ES-I3 (cell line): ENCODE measurements at regions not wholly inside any gene's neighbourhood (a gene's known extent, or its start where the extent isn't known, plus 50 kb on each side); places are given as distances from the start of the nearest gene placed in this dataset.
"Not testable (repeated sequence)": the region's sequence is repeated elsewhere in the genome, so short reads cannot be mapped to it uniquely, and the experiment has no call there.

ENCODE experiments used
- H3K36me3 ChIP-seq: 2 replicates; pipeline ENCODE4 v1.6.1; 2013; ENCODE audit warnings: mild to moderate bottlenecking, low read length, control low read depth, moderate library complexity; ENCODE audit not compliant: insufficient read depth
- H3K4me1 ChIP-seq: 2 replicates; pipeline ENCODE4 v1.6.1; 2013; ENCODE audit warnings: mild to moderate bottlenecking, control low read depth, low read length; ENCODE audit not compliant: insufficient read depth
- H3K9ac ChIP-seq: 2 replicates; pipeline ENCODE4 v1.6.1; 2013; ENCODE audit warnings: low read depth, mild to moderate bottlenecking, low read length, moderate library complexity
- H3K9me3 ChIP-seq: 2 replicates; pipeline ENCODE4 v1.6.1; 2013; ENCODE audit warnings: mild to moderate bottlenecking, low read length, moderate library complexity; ENCODE audit not compliant: control insufficient read depth, insufficient read depth

DNA sequence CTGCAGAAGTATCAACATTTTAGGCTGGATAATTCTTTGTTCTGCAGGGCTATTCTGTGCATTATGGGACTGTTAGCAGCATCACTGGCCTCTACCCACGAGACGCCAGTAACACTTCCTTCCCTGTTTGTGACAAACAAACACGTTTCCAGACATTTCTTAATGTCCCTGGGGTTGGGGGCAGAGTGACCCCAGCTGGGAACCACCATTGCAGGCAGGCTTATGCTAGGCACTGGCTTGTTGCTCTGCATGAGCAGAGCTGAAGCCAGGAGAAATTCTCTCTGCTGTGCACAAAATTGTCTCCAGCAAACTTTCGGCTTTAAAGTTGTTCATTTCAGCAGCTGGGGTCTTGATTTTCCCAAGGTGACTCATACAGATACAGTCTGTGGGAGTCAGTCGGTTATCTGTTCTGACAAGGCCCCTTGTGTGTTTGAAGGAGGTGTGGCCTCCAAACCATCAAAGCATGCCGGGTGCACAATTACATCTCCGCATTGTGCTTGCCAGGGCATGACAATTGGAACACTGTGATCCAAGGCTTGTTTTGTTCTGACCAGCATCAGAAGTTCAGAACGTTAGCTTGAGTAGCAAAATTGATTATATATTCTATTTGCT is 156.4 kb upstream of the BOD1L1 start:
- H3K36me3 ChIP-seq, result no peaks in the 10 kb centered on the region
- no peak overlapping the region for H3K9ac ChIP-seq
- H3K4me1 ChIP-seq, result no peaks in the 10 kb centered on the region
- H3K9me3 ChIP-seq, result no peaks in the 10 kb centered on the region

GRCh38 chr4:13793020-13793710 is 165.6 kb upstream of the BOD1L1 start:
- H3K36me3 ChIP-seq, result no peaks in the 10 kb centered on the region
- H3K4me1 ChIP-seq, result peaks cover 12% of the 10 kb centered on the region; the same call in 1 of the 2 replicates
- H3K9ac ChIP-seq, result no peak overlapping the region
- H3K9me3 ChIP-seq, result no peaks in the 10 kb centered on the region; the same call in 1 of the 2 replicates

GRCh38 chr4:13794819-13795565 is 167.5 kb upstream of the BOD1L1 start:
- no peaks in the 10 kb centered on the region; the same call in 1 of the 2 replicates for H3K9me3 ChIP-seq
- peaks cover 12% of the 10 kb centered on the region; the same call in 1 of the 2 replicates for H3K4me1 ChIP-seq
- H3K36me3 ChIP-seq, result no peaks in the 10 kb centered on the region
- H3K9ac ChIP-seq, result no peak overlapping the region

GRCh38 chr4:13797061-13797460 is 169.5 kb upstream of the BOD1L1 start:
- no peak overlapping the region for H3K9ac ChIP-seq

DNA sequence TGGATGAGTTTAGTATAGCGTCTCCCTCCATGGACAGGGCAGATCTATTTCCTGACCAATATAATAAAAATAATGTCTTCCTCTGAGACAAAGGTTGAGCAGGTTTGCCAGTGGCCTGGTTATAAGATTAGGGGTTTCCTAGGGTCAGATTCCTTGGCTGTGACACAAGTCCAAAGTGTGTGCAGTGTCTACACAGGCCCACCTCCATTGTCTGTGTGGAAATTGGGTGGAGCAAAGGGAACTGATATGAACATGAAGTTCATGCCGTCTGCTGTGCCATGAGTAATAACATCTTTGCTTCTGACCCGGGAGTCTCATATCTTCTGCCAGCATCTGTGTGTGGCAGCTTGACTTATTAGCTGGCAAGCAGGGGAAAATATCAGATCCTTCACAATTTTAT is 187.7 kb upstream of the BOD1L1 start:
- Histone ChIP-seq H3K9me3 (no peaks in the 10 kb centered on the region), H3K4me1 (no peaks in the 10 kb centered on the region), H3K36me3 (no peaks in the 10 kb centered on the region), H3K9ac (no peak overlapping the region)

More at GRCh38 chr4:13797061-13797460, 169.5 kb upstream of the BOD1L1 start:
- H3K4me1 ChIP-seq, result peaks cover 12% of the 10 kb centered on the region; the same call in 1 of the 2 replicates
- H3K9me3 ChIP-seq, result no peaks in the 10 kb centered on the region; the same call in 1 of the 2 replicates
- H3K36me3 ChIP-seq, result no peaks in the 10 kb centered on the region

GRCh38 chr4:13816472-13816871 is 188.9 kb upstream of the BOD1L1 start:
- no peaks in the 10 kb centered on the region for H3K36me3 ChIP-seq
- no peaks in the 10 kb centered on the region for H3K9me3 ChIP-seq
- no peaks in the 10 kb centered on the region for H3K4me1 ChIP-seq
- no peak overlapping the region for H3K9ac ChIP-seq

- no peak overlapping the region for H3K9ac ChIP-seq
- H3K9me3 ChIP-seq, result peaks cover 5% of the 10 kb centered on the region
- no peaks in the 10 kb centered on the region for H3K36me3 ChIP-seq
- H3K4me1 ChIP-seq, result no peaks in the 10 kb centered on the region
Observed at GRCh38 chr4:13821522-13821921, 194.0 kb upstream of the BOD1L1 start.

DNA sequence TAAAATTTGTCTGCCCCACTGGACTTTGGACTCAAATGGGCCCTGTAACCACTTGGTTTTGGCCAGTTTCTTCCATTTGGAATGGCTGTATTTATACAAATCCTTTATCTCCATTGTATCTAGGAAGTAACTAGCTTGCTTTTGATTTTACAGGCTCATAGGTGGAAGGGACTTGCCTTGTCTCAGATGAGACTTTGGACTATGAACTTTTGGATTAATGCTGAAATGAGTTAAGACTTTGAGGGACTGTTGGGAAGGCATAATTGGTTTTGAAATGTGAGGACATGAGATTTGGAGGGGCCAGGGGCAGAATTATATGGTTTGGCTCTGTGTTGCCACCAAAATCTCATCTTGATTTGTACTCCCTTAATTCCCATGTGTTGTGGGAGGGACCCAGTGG is 198.3 kb upstream of the BOD1L1 start:
- not testable (repeated sequence) for H3K36me3 ChIP-seq, H3K9ac ChIP-seq, H3K4me1 ChIP-seq, H3K9me3 ChIP-seq

DNA sequence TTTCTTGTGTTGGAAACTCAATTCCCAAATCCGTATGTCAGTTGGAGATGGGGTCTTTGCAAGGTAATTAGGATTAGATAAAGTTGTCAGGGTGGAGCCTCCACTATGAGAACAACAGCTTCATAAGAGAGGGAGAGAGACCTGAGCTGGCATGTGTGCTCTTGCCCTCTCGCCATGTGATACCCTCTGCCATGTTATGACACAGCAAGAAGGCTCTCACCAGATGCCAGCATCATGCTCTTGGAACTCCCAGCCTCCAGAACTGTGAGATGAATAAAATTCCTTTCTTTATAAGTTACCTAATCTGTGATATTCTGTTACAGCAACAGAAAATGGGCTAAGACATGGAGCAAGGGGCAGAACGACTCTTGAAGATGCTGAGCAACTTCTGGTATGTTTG is 201.9 kb upstream of the BOD1L1 start:
- Histone ChIP-seq H3K9ac (no peak overlapping the region), H3K4me1 (no peaks in the 10 kb centered on the region), H3K36me3 (no peaks in the 10 kb centered on the region), H3K9me3 (peaks cover 8% of the 10 kb centered on the region; the same call in 1 of the 2 replicates)

DNA sequence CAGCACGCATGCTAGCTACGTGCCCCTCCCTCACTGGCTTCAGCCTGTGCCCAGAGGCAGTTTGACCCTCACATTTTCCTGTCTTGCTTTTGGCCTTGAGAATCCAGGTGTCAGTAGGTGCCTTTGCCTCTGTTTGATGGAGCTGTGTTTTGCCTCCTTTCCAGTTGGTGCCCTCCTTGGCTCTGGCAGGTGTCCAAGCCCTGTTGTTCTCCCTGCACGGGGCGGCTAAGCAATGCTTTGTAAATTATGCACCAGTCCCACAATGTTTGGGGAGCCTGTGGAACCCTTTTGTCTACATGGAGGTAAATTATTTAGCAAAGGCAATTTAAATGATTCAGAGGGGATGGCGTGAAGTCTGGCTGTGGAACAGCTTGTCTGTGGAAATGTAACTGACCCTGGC is 202.9 kb upstream of the BOD1L1 start:
- Histone ChIP-seq H3K9ac (no peak overlapping the region), H3K4me1 (no peaks in the 10 kb centered on the region), H3K36me3 (no peaks in the 10 kb centered on the region), H3K9me3 (peaks cover 8% of the 10 kb centered on the region; the same call in 1 of the 2 replicates)

GRCh38 chr4:13833171-13833804 is 205.8 kb upstream of the BOD1L1 start:
- no peaks in the 10 kb centered on the region for H3K36me3 ChIP-seq
- no peak overlapping the region for H3K9ac ChIP-seq
- peaks cover 8% of the 10 kb centered on the region; the same call in 1 of the 2 replicates for H3K9me3 ChIP-seq
- H3K4me1 ChIP-seq, result no peaks in the 10 kb centered on the region

DNA sequence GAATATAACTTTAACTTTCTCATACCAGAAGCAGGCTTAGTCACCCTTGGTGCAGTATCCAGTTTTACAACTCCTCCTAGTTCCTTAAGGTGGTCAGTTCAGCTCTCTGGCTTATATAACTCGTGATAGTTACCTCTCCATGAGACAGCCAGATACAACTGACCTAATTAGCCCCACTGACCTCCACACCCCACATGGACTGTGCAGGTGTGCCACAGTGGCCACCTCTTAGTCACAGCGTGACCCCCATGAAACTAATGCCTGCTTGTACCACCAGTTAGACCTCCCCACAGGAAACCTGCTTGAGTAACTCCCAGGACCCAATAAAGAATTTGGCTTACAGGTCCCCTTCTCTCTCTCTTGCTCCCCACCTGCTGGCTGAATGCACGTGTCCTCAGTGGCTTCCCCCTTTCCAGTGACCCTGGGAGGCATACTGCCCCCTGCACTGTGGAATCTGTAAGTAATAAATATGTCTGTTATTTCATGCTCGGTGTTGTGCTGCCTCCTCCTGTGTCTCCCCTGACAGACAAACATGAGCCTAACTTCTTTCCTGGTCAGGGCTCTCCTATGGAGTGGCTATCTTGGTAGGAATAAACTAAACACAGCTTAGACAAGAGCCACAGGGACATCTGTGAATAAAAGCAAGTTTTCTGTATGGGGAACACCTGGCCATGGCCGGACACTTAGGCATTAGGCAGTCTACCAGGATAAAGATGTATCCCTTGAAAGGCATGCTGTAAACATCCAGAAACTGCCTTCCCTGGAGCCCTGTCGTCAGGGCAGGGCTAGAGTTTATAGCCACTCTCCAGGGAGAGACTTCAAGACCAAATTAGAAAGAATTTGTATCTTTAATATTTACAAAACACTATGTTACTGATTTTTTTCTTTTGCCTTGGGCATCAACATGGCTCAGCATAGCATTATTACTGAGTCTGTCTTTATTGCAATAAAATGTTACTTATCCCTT is 209.7 kb upstream of the BOD1L1 start:
- Histone ChIP-seq H3K9ac (no peak overlapping the region), H3K4me1 (no peaks in the 10 kb centered on the region), H3K9me3 (peaks cover 8% of the 10 kb centered on the region; the same call in 1 of the 2 replicates), H3K36me3 (no peaks in the 10 kb centered on the region)

- H3K9me3 ChIP-seq, result no peaks in the 10 kb centered on the region
- no peak overlapping the region for H3K9ac ChIP-seq
- no peaks in the 10 kb centered on the region for H3K4me1 ChIP-seq
- H3K36me3 ChIP-seq, result no peaks in the 10 kb centered on the region
Observed at GRCh38 chr4:13840502-13841190, 213.1 kb upstream of the BOD1L1 start.
